ENCODE measurements at regions not wholly inside any gene's neighbourhood (a gene's known extent, or its start where the extent isn't known, plus 50 kb on each side); places are given as distances from the start of the nearest gene placed in this dataset.

DNA sequence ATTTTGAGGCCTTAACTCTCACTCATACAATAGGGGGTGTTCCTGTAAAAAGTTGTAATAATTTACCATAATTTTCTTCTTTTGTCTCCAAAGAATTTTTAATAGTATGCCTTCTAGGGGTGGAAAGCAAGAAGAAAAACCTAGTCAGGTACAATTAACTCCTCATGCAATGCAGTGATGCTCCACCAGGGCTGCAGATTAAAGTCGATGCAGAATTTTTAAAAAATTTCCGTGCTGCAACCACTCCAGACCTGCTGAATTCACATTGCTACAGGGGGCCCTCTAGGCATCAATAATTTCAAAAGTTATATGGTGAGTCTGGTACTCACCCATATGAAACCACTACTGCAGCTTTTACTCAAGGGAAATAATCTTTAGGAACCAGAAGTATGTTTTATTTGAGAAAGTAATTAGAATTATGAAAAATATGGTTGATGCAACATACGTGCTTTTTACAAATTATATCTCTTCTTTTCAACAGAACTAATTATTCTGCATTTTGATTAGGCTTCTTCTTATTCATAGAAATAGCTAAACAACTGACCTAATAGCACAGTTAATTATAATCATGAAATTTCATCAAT lies 353.2 kb downstream of the BCAT1 start:
- H4K20me1 ChIP-seq (ENCODE audit: insufficient read depth, low read length), result no peaks in the 10 kb centered on the region
- H3K4me1 ChIP-seq (ENCODE audit: insufficient read depth, low read length, severe bottlenecking), result no peaks in the 10 kb centered on the region
- no peaks in the 10 kb centered on the region for H3K9me2 ChIP-seq (ENCODE audit: low read depth, low read length)
- H3K79me2 ChIP-seq (ENCODE audit: insufficient read depth, low read length), result no peaks in the 10 kb centered on the region
- H3F3A ChIP-seq (ENCODE audit: insufficient read depth, low read length), result no peaks in the 10 kb centered on the region
- H3K4me3 ChIP-seq (ENCODE audit: low read depth, low read length, poor library complexity, severe bottlenecking), result no peak overlapping the region
- TF ChIP-seq EZH2 (IDR thresholded peaks at IDR 0.05; ENCODE audit: borderline replicate concordance, low read length), result no peak
- TF ChIP-seq, protein P1, sequence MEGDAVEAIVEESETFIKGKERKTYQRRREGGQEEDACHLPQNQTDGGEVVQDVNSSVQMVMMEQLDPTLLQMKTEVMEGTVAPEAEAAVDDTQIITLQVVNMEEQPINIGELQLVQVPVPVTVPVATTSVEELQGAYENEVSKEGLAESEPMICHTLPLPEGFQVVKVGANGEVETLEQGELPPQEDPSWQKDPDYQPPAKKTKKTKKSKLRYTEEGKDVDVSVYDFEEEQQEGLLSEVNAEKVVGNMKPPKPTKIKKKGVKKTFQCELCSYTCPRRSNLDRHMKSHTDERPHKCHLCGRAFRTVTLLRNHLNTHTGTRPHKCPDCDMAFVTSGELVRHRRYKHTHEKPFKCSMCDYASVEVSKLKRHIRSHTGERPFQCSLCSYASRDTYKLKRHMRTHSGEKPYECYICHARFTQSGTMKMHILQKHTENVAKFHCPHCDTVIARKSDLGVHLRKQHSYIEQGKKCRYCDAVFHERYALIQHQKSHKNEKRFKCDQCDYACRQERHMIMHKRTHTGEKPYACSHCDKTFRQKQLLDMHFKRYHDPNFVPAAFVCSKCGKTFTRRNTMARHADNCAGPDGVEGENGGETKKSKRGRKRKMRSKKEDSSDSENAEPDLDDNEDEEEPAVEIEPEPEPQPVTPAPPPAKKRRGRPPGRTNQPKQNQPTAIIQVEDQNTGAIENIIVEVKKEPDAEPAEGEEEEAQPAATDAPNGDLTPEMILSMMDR (IDR thresholded peaks at IDR 0.05; ENCODE audit: low read length), result peak; percentile 17; the same call in 1 of the 2 replicates
- no peaks in the 10 kb centered on the region; the same call in 1 of the 2 replicates for H3K27me3 ChIP-seq (ENCODE audit: insufficient read depth, low read length)
- no peak overlapping the region for H3K4me2 ChIP-seq (ENCODE audit: low read length)
- no peak overlapping the region for H3K9ac ChIP-seq (ENCODE audit: low read length)
- H3K9me3 ChIP-seq (ENCODE audit: low read length), result no peaks in the 10 kb centered on the region
- no peak overlapping the region for H3K27ac ChIP-seq (ENCODE audit: low read depth, low read length, poor library complexity, severe bottlenecking)
- H3K36me3 ChIP-seq (ENCODE audit: insufficient read depth, low read length), result no peaks in the 10 kb centered on the region
- no peak overlapping the region for H2AFZ ChIP-seq (ENCODE audit: low read length)

DNA sequence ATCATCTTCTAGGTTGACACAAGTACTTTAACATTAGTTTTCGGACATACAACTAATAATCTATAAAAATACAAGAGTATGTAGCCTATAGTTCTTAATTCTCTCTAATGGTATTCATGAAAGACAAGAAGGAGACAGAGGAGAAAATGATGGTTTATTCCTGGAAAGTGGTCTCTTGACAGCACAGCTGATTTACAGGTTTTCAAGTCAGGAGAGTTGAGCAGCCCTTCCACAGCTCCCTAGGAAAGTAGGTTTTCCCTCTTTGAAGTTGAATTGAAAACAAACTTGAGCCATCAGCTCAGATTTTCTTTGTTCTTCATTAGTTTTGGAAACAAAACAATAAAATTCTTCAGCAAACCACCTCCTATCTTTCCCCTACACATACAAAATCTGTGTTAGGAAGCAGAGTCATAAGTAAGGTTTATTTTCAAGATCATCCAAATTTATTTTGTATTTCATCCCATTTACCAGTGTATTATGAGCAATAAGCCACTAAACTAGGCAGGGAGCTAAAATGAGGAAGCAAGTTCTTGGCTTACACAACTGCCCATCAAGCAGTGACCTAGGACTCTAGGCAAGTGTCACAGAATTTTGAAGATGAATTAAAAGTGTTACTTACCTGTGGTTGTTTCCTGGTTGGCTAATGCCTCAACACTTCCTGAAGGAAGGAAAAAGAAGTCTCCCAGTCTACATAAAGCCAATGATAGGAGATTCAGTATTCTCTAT lies 357.0 kb downstream of the BCAT1 start:
- Histone ChIP-seq H3K9me3 (ENCODE audit: low read length) (no peaks in the 10 kb centered on the region), H3K9ac (ENCODE audit: low read length) (no peak overlapping the region), H3K4me1 (ENCODE audit: insufficient read depth, low read length, severe bottlenecking) (no peaks in the 10 kb centered on the region), H3K4me2 (ENCODE audit: low read length) (no peak overlapping the region), H2AFZ (ENCODE audit: low read length) (no peak overlapping the region), H3K9me2 (ENCODE audit: low read depth, low read length) (no peaks in the 10 kb centered on the region), H3K36me3 (ENCODE audit: insufficient read depth, low read length) (no peaks in the 10 kb centered on the region), H4K20me1 (ENCODE audit: insufficient read depth, low read length) (no peaks in the 10 kb centered on the region), H3K27ac (ENCODE audit: low read depth, low read length, poor library complexity, severe bottlenecking) (no peak overlapping the region), H3K4me3 (ENCODE audit: low read depth, low read length, poor library complexity, severe bottlenecking) (no peak overlapping the region), H3K79me2 (ENCODE audit: insufficient read depth, low read length) (no peaks in the 10 kb centered on the region), H3K27me3 (ENCODE audit: insufficient read depth, low read length) (no peaks in the 10 kb centered on the region), H3F3A (ENCODE audit: insufficient read depth, low read length) (no peaks in the 10 kb centered on the region)
- TF ChIP-seq, protein P1 (IDR thresholded peaks at IDR 0.05; ENCODE audit: low read length), result no peak
- TF ChIP-seq EZH2 (IDR thresholded peaks at IDR 0.05; ENCODE audit: borderline replicate concordance, low read length), result no peak

DNA sequence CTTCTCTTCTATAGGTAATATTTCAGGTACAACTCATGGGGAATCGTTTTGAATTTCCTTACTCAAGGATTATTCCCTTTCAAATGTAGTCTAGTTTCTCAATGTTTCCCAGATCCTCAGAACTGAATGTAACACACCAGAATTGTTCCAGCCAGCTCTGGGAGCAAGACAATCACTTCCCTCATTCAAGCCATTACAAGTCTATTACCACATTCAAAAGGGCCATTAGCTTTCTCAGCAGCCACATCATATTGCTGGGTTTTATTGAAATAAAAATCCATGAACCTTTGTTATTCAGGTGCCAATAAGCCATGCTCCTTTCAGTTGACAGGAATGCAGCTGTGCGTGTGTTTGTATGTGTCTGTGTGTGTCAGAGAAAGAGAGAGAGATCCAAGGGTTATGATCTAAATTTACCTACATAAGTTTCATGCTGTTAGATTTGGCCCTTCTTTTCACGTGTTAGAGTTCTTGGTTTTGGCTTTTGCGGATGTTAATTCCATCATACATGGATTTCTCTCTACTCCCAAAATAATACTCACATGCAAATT lies 357.7 kb downstream of the BCAT1 start:
- Histone ChIP-seq H3K9me2 (ENCODE audit: low read depth, low read length) (no peaks in the 10 kb centered on the region), H3K4me1 (ENCODE audit: insufficient read depth, low read length, severe bottlenecking) (no peaks in the 10 kb centered on the region), H4K20me1 (ENCODE audit: insufficient read depth, low read length) (no peaks in the 10 kb centered on the region), H3K4me2 (ENCODE audit: low read length) (no peak overlapping the region), H3K79me2 (ENCODE audit: insufficient read depth, low read length) (no peaks in the 10 kb centered on the region), H3K4me3 (ENCODE audit: low read depth, low read length, poor library complexity, severe bottlenecking) (no peak overlapping the region), H3K9ac (ENCODE audit: low read length) (no peak overlapping the region), H3K27me3 (ENCODE audit: insufficient read depth, low read length) (no peaks in the 10 kb centered on the region), H3K36me3 (ENCODE audit: insufficient read depth, low read length) (no peaks in the 10 kb centered on the region), H3F3A (ENCODE audit: insufficient read depth, low read length) (no peaks in the 10 kb centered on the region), H2AFZ (ENCODE audit: low read length) (no peak overlapping the region), H3K27ac (ENCODE audit: low read depth, low read length, poor library complexity, severe bottlenecking) (no peak overlapping the region), H3K9me3 (ENCODE audit: low read length) (no peaks in the 10 kb centered on the region)
- no peak for TF ChIP-seq EZH2 (IDR thresholded peaks at IDR 0.05; ENCODE audit: borderline replicate concordance, low read length)
- TF ChIP-seq, protein P1 (IDR thresholded peaks at IDR 0.05; ENCODE audit: low read length), result no peak
